ENCODE measurements at regions not wholly inside any gene's neighbourhood (a gene's known extent, or its start where the extent isn't known, plus 50 kb on each side); places are given as distances from the start of the nearest gene placed in this dataset.
"Not testable (repeated sequence)": the region's sequence is repeated elsewhere in the genome, so short reads cannot be mapped to it uniquely, and the experiment has no call there.

DNA sequence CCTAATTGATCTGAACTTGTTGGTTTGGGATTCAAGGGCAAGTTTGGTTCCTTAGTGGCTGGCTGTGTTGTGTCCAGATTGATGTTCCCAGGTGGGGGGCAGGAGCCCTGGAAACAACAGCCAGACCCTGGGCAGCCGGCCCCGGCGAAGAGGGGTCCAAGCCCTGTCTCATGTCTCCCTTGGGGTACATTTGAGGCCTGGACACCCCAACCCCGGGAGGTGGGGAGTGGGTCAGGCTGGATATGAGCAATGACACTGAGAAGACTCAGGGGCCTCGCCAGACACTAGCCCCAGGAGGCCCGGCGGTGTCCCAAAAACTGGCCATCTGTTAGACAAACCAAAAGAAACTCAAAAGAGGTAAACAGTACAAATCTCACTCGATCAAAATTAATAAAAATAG lies 79.6 kb downstream of the YTHDF1 start:
- no peak for DNase-seq
- Histone ChIP-seq H3K4me3 (ENCODE audit: low read depth in 1 of 3, low read length in 3 of 3) (no peak overlapping the region), H3K27me3 (ENCODE audit: control insufficient read depth in 3 of 3, insufficient read depth in 3 of 3, low read length in 3 of 3) (peaks cover 0 to 4% (median 0%) of the 10 kb centered on the region in 3 donors), H3K4me1 (ENCODE audit: control insufficient read depth in 3 of 3, insufficient read depth in 2 of 3, low read depth in 1 of 3, low read length in 2 of 3) (no peaks in the 10 kb centered on the region), H3K27ac (ENCODE audit: low read depth in 1 of 3, low read length in 2 of 3) (no peak overlapping the region), H3K9me3 (ENCODE audit: control insufficient read depth in 2 of 2, insufficient read depth in 1 of 2, low read depth in 1 of 2, low read length in 1 of 2) (no peaks in the 10 kb centered on the region), H3K36me3 (ENCODE audit: control insufficient read depth in 3 of 3, insufficient read depth in 2 of 3, low read depth in 1 of 3, low read length in 3 of 3) (no peaks in the 10 kb centered on the region)
- WGBS, 3 donors: 67 to 86% (median 78%) methylated on average over 8 of the region's 8 CpGs
- no peak for FAIRE-seq

GRCh38 chr20:63135411-63135810 lies 80.5 kb downstream of the YTHDF1 start:
- H3K9me3 ChIP-seq (ENCODE audit: control insufficient read depth in 2 of 2, insufficient read depth in 1 of 2, low read depth in 1 of 2, low read length in 1 of 2): no peaks in the 10 kb centered on the region
- no peak for DNase-seq
- no peaks in the 10 kb centered on the region for H3K4me1 ChIP-seq (ENCODE audit: control insufficient read depth in 3 of 3, insufficient read depth in 2 of 3, low read depth in 1 of 3, low read length in 2 of 3)
- WGBS, 3 donors: 75 to 92% (median 81%) methylated on average over 5 to 15 of the region's 17 CpGs
- no peak overlapping the region for H3K27ac ChIP-seq (ENCODE audit: low read depth in 1 of 3, low read length in 2 of 3)
- FAIRE-seq: no peak
- no peaks in the 10 kb centered on the region for H3K36me3 ChIP-seq (ENCODE audit: control insufficient read depth in 3 of 3, insufficient read depth in 2 of 3, low read depth in 1 of 3, low read length in 3 of 3)
- H3K27me3 ChIP-seq (ENCODE audit: control insufficient read depth in 3 of 3, insufficient read depth in 3 of 3, low read length in 3 of 3): peaks cover 0 to 4% (median 0%) of the 10 kb centered on the region in 3 donors
- H3K4me3 ChIP-seq (ENCODE audit: low read depth in 1 of 3, low read length in 3 of 3): no peak overlapping the region

DNA sequence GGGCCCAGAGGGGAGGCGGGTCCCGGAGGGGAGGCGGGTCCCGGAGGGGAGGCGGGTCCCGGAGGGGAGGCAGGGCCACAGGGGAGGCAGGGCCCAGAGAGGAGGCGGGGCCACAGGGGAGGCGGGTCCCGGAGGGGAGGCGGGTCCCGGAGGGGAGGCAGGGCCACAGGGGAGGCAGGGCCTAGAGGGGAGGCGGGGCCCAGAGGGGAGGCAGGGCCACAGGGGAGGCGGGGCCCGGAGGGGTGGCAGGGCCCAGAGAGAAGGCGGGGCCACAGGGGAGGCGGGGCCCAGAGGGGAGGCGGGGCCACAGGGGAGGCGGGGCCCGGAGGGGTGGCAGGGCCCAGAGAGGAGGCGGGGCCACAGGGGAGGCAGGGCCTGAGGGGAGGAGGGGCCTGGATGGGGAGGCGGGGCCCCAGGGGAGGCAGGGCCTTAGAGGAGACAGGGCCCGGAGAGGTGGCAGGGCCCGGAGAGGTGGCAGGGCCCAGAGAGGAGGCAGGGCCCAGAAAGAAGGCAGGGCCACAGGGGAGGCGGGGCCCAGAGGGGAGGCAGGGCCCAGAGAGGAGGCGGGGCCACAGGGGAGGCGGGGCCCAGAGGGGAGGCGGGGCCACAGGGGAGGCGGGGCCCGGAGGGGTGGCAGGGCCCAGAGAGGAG lies 81.1 kb downstream of the YTHDF1 start:
- not testable (repeated sequence) for DNase-seq; FAIRE-seq; H3K4me1 ChIP-seq (ENCODE audit: control insufficient read depth in 3 of 3, insufficient read depth in 2 of 3, low read depth in 1 of 3, low read length in 2 of 3); H3K27me3 ChIP-seq (ENCODE audit: control insufficient read depth in 3 of 3, insufficient read depth in 3 of 3, low read length in 3 of 3); H3K36me3 ChIP-seq (ENCODE audit: control insufficient read depth in 3 of 3, insufficient read depth in 2 of 3, low read depth in 1 of 3, low read length in 3 of 3); H3K27ac ChIP-seq (ENCODE audit: low read depth in 1 of 3, low read length in 2 of 3); H3K9me3 ChIP-seq (ENCODE audit: control insufficient read depth in 2 of 2, insufficient read depth in 1 of 2, low read depth in 1 of 2, low read length in 1 of 2); H3K4me3 ChIP-seq (ENCODE audit: low read depth in 1 of 3, low read length in 3 of 3)
- WGBS, 3 donors: 82 to 97% (median 89%) methylated on average over 6 to 20 of the region's 29 CpGs

- WGBS, 3 donors: 77 to 87% (median 82%) methylated on average over 16 to 19 of the region's 19 CpGs
- DNase-seq: no peak
Observed at GRCh38 chr20:63134201-63134612, 81.7 kb downstream of the YTHDF1 start.

GRCh38 chr20:63133481-63134091 lies 82.3 kb downstream of the YTHDF1 start:
- H3K27me3 ChIP-seq (ENCODE audit: control insufficient read depth in 3 of 3, insufficient read depth in 3 of 3, low read length in 3 of 3): peaks cover 0 to 4% (median 0%) of the 10 kb centered on the region in 3 donors
- no peaks in the 10 kb centered on the region for H3K36me3 ChIP-seq (ENCODE audit: control insufficient read depth in 3 of 3, insufficient read depth in 2 of 3, low read depth in 1 of 3, low read length in 3 of 3)
- DNase-seq (no peak), FAIRE-seq (no peak)
- H3K9me3 ChIP-seq (ENCODE audit: control insufficient read depth in 2 of 2, insufficient read depth in 1 of 2, low read depth in 1 of 2, low read length in 1 of 2): no peaks in the 10 kb centered on the region
- 85 to 87% (median 86%) methylated on average over 15 of the region's 15 CpGs for WGBS, 3 donors
- H3K27ac ChIP-seq (ENCODE audit: low read depth in 1 of 3, low read length in 2 of 3): no peak overlapping the region
- no peak overlapping the region for H3K4me3 ChIP-seq (ENCODE audit: low read depth in 1 of 3, low read length in 3 of 3)
- H3K4me1 ChIP-seq (ENCODE audit: control insufficient read depth in 3 of 3, insufficient read depth in 2 of 3, low read depth in 1 of 3, low read length in 2 of 3): no peaks in the 10 kb centered on the region

More at GRCh38 chr20:63134201-63134612, 81.7 kb downstream of the YTHDF1 start:
- Histone ChIP-seq H3K4me3 (ENCODE audit: low read depth in 1 of 3, low read length in 3 of 3) (no peak overlapping the region), H3K4me1 (ENCODE audit: control insufficient read depth in 3 of 3, insufficient read depth in 2 of 3, low read depth in 1 of 3, low read length in 2 of 3) (no peaks in the 10 kb centered on the region), H3K27me3 (ENCODE audit: control insufficient read depth in 3 of 3, insufficient read depth in 3 of 3, low read length in 3 of 3) (peaks cover 0 to 4% (median 2%) of the 10 kb centered on the region in 3 donors), H3K36me3 (ENCODE audit: control insufficient read depth in 3 of 3, insufficient read depth in 2 of 3, low read depth in 1 of 3, low read length in 3 of 3) (no peaks in the 10 kb centered on the region), H3K9me3 (ENCODE audit: control insufficient read depth in 2 of 2, insufficient read depth in 1 of 2, low read depth in 1 of 2, low read length in 1 of 2) (no peaks in the 10 kb centered on the region), H3K27ac (ENCODE audit: low read depth in 1 of 3, low read length in 2 of 3) (no peak overlapping the region)
- FAIRE-seq: no peak

- H3K27ac ChIP-seq (ENCODE audit: low read depth in 1 of 3, low read length in 2 of 3): no peak overlapping the region
- H3K9me3 ChIP-seq (ENCODE audit: control insufficient read depth in 2 of 2, insufficient read depth in 1 of 2, low read depth in 1 of 2, low read length in 1 of 2): no peaks in the 10 kb centered on the region
- WGBS, 3 donors: 80 to 84% (median 84%) methylated on average over 28 to 29 of the region's 29 CpGs
- FAIRE-seq (no peak), DNase-seq (no peak)
- H3K4me1 ChIP-seq (ENCODE audit: control insufficient read depth in 3 of 3, insufficient read depth in 2 of 3, low read depth in 1 of 3, low read length in 2 of 3): no peaks in the 10 kb centered on the region
- H3K4me3 ChIP-seq (ENCODE audit: low read depth in 1 of 3, low read length in 3 of 3): no peak overlapping the region
- H3K36me3 ChIP-seq (ENCODE audit: control insufficient read depth in 3 of 3, insufficient read depth in 2 of 3, low read depth in 1 of 3, low read length in 3 of 3): no peaks in the 10 kb centered on the region
- H3K27me3 ChIP-seq (ENCODE audit: control insufficient read depth in 3 of 3, insufficient read depth in 3 of 3, low read length in 3 of 3): peaks cover 0 to 4% (median 0%) of the 10 kb centered on the region in 3 donors
Observed at GRCh38 chr20:63132715-63133471, 83.0 kb downstream of the YTHDF1 start.

- Histone ChIP-seq H3K27me3 (ENCODE audit: control insufficient read depth in 3 of 3, insufficient read depth in 3 of 3, low read length in 3 of 3) (peaks cover 0 to 4% (median 0%) of the 10 kb centered on the region in 3 donors), H3K27ac (ENCODE audit: low read depth in 1 of 3, low read length in 2 of 3) (no peak overlapping the region), H3K4me3 (ENCODE audit: low read depth in 1 of 3, low read length in 3 of 3) (no peak overlapping the region), H3K9me3 (ENCODE audit: control insufficient read depth in 2 of 2, insufficient read depth in 1 of 2, low read depth in 1 of 2, low read length in 1 of 2) (no peaks in the 10 kb centered on the region), H3K36me3 (ENCODE audit: control insufficient read depth in 3 of 3, insufficient read depth in 2 of 3, low read depth in 1 of 3, low read length in 3 of 3) (no peaks in the 10 kb centered on the region), H3K4me1 (ENCODE audit: control insufficient read depth in 3 of 3, insufficient read depth in 2 of 3, low read depth in 1 of 3, low read length in 2 of 3) (no peaks in the 10 kb centered on the region)
- FAIRE-seq (no peak), DNase-seq (no peak)
- 77 to 82% (median 78%) methylated on average over 17 of the region's 17 CpGs for WGBS, 3 donors
Observed at GRCh38 chr20:63132131-63132714, 83.7 kb downstream of the YTHDF1 start.
